ENCODE measurements at regions not wholly inside any gene's neighbourhood (a gene's known extent, or its start where the extent isn't known, plus 50 kb on each side); places are given as distances from the start of the nearest gene placed in this dataset.

- Histone ChIP-seq H3K27ac (no peak overlapping the region), H3K27me3 (no peaks in the 10 kb centered on the region), H3K36me3 (no peaks in the 10 kb centered on the region), H3K9me3 (no peaks in the 10 kb centered on the region), H3K4me1 (no peaks in the 10 kb centered on the region), H3K4me3 (no peak overlapping the region)
- DNase-seq: no peak
- intact Hi-C loops (cut with DNase I; ENCODE audit: low total_unique reads): no loop called here
- TF ChIP-seq, protein P1, sequence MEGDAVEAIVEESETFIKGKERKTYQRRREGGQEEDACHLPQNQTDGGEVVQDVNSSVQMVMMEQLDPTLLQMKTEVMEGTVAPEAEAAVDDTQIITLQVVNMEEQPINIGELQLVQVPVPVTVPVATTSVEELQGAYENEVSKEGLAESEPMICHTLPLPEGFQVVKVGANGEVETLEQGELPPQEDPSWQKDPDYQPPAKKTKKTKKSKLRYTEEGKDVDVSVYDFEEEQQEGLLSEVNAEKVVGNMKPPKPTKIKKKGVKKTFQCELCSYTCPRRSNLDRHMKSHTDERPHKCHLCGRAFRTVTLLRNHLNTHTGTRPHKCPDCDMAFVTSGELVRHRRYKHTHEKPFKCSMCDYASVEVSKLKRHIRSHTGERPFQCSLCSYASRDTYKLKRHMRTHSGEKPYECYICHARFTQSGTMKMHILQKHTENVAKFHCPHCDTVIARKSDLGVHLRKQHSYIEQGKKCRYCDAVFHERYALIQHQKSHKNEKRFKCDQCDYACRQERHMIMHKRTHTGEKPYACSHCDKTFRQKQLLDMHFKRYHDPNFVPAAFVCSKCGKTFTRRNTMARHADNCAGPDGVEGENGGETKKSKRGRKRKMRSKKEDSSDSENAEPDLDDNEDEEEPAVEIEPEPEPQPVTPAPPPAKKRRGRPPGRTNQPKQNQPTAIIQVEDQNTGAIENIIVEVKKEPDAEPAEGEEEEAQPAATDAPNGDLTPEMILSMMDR (IDR thresholded peaks at IDR 0.05): no peak
Measured at GRCh38 chr18:29018976-29019375, 842.0 kb upstream of the CDH2 start.

DNA sequence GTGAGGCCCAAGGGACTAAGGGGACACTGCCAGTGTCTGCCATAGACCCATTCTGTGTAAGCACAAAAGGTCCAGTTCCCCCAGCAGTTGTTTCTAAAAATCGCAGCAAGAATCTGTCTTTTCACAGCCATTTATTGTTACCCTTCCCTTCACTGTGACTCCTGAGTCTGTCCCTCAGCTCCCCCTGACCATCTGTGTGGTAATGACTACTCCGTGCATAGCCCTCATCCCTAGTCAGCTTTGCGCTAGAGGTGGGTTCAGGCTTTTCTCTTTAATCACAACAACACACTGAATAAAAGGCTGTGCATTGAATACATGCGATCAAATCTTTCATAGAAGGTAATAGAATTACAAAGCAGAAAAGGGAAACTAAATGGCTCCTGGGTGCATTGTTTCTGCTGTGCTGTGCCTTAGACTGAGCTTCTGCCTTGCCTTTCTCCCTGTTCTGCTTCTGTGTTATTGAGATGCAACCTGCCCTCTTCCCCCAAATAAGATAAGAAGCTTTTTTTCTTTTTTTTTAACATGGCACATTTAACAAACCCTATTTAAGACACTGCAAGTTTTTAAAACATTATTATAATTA is 836.0 kb upstream of the CDH2 start:
- Histone ChIP-seq H3K27ac (no peak overlapping the region), H3K4me1 (no peaks in the 10 kb centered on the region), H3K4me3 (no peak overlapping the region), H3K27me3 (no peaks in the 10 kb centered on the region), H3K9me3 (no peaks in the 10 kb centered on the region), H3K36me3 (no peaks in the 10 kb centered on the region)
- TF ChIP-seq, protein P1 (IDR thresholded peaks at IDR 0.05): no peak
- no peak for DNase-seq
- intact Hi-C loops (cut with DNase I; ENCODE audit: low total_unique reads): no loop called here

DNA sequence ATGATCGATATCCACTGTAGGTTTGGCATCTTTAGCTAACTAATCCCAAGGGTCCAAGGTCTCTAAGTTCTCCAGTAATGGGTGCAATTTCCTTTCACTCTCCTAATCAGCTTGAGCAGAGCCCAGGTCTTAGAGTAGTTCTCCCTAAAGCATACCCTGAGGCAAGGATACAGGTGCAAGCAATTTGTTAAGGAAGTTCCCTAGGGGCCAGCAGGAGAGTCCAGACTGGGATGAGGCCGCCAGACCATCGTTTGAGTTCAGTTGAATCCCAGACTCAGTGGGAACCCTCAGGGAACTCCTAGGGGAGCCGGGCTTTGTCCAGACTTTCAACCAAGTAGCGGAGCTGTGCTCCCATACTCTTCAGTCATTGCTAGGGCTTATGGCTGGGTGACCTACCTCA is 835.4 kb upstream of the CDH2 start:
- DNase-seq: no peak
- Histone ChIP-seq H3K27ac (no peak overlapping the region), H3K4me1 (no peaks in the 10 kb centered on the region), H3K27me3 (no peaks in the 10 kb centered on the region), H3K9me3 (no peaks in the 10 kb centered on the region), H3K36me3 (no peaks in the 10 kb centered on the region), H3K4me3 (no peak overlapping the region)
- TF ChIP-seq, protein P1 (IDR thresholded peaks at IDR 0.05): no peak
- intact Hi-C loops (cut with DNase I; ENCODE audit: low total_unique reads): no loop called here

- no peaks in the 10 kb centered on the region for H3K27me3 ChIP-seq
- no peaks in the 10 kb centered on the region for H3K36me3 ChIP-seq
- TF ChIP-seq, protein P1 (IDR thresholded peaks at IDR 0.05): no peak
- H3K4me3 ChIP-seq: no peak overlapping the region
- no peaks in the 10 kb centered on the region for H3K4me1 ChIP-seq
- no peak for DNase-seq
- intact Hi-C loops (cut with DNase I; ENCODE audit: low total_unique reads): no loop called here
- H3K9me3 ChIP-seq: no peaks in the 10 kb centered on the region
- no peak overlapping the region for H3K27ac ChIP-seq
Measured at GRCh38 chr18:29009250-29009803, 832.4 kb upstream of the CDH2 start.

DNA sequence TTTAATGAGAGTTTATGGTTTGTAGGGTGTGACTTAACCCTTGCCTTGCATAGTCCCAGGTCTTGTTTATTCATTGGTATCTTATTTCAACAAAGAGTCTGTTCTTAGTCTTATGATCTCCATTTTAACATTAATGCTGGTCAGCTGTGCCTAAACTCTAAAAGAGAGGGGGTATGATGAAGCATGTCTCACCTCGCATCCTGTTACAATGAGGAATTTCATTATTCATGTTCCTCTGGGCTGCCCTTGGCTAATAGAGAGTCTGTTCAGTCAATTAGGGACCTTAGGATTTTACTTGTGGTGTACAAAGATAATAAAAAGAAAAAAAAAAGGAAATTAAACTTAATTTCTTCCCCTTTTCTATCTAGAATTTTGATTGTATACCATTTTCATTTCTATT is 831.9 kb upstream of the CDH2 start:
- no peak overlapping the region for H3K4me3 ChIP-seq
- TF ChIP-seq, protein P1 (IDR thresholded peaks at IDR 0.05): no peak
- H3K27ac ChIP-seq: no peak overlapping the region
- no peaks in the 10 kb centered on the region for H3K9me3 ChIP-seq
- DNase-seq: no peak
- H3K4me1 ChIP-seq: no peaks in the 10 kb centered on the region
- no peaks in the 10 kb centered on the region for H3K36me3 ChIP-seq
- no peaks in the 10 kb centered on the region for H3K27me3 ChIP-seq
- intact Hi-C loops (cut with DNase I; ENCODE audit: low total_unique reads): no loop called here

Measured in tibial artery (tissue), 4 donors.